Right lobe of liver (tissue), 6 donors: ENCODE measurements at regions not wholly inside any gene's neighbourhood (a gene's known extent, or its start where the extent isn't known, plus 50 kb on each side); places are given as distances from the start of the nearest gene placed in this dataset.
A peak's percentile ranks its signal among the peaks of the same experiment; 100 is the strongest.

Experiments
- ATAC-seq, 4 donors: fragments of 200-7000 bp; cut with Tn5 transposase; one replicate each; pipeline ENCODE4 v1.9.1; 2020; ENCODE audit warnings: mild to moderate bottlenecking in 4 of 4, moderate library complexity in 4 of 4
- DNase-seq, 3 donors: peaks; one replicate each; pipeline ENCODE4 v3.0.0-alpha.2; 2020
- H3K27ac ChIP-seq, 3 donors: fragments of 200-600 bp; one replicate each; pipeline ENCODE4 v1.8.0; 2022
- H3K27me3 ChIP-seq, 2 donors: fragments of 200-600 bp; one replicate each; pipeline ENCODE4 v1.8.0; 2022
- H3K36me3 ChIP-seq, 4 donors: fragments of 200-600 bp; sonication (generic) in 1 of 4; one replicate each; pipeline versions ENCODE4 v1.5.1 to v1.8.0; 2017 to 2022; ENCODE audit warnings: control low read depth in 1 of 4
- H3K4me1 ChIP-seq, 4 donors: fragments of 200-600 bp; sonication (generic) in 1 of 4; one replicate each; pipeline versions ENCODE4 v1.5.1 to v1.8.0; 2017 to 2022; ENCODE audit warnings: control low read depth in 1 of 4
- H3K4me3 ChIP-seq, 3 donors: fragments of 200-600 bp; one replicate each; pipeline ENCODE4 v1.8.0; 2022
- H3K9me3 ChIP-seq, 4 donors: fragments of 200-600 bp; sonication (generic) in 1 of 4; one replicate each; pipeline versions ENCODE4 v1.5.1 to v1.8.0; 2017 to 2022; ENCODE audit warnings: control low read depth in 1 of 4
- POLR2A ChIP-seq: fragments of 450-650 bp; IDR thresholded peaks from one replicate; pipeline ENCODE4 v1.6.1; 2017; ENCODE audit warnings: antibody characterized with exemption, mild to moderate bottlenecking
- WGBS: methylation state at CpG from one replicate; pipeline ENCODE4 v1.1.6; 2018; ENCODE audit warnings: low coverage, low lambda C conversion rate; ENCODE audit not compliant: insufficient coverage; ENCODE audit errors: missing lambda C conversion rate; 5-methylcytosine and 5-hydroxymethylcytosine counted together
- intact Hi-C, 2 donors: fragments of 100-400 bp; cut with DNase I; formaldehyde crosslinking; loops; one replicate each; pipeline versions ENCODE4 v1.11.2 to v1.14.1; 2022
- TF ChIP-seq, protein P1 (sequence below), 4 donors: fragments of 200-600 bp in 3 of 4; fragments of 450-650 bp in 1 of 4; IDR thresholded peaks; one replicate each; pipeline versions ENCODE4 v1.5.1 to v1.8.0; 2016 to 2022; ENCODE audit warnings: antibody characterized with exemption in 4 of 4, mild to moderate bottlenecking in 2 of 4
- donor health status: DM: no; HTN: yes; CAD: no.
- donor health status: DM: no; HTN: no; CAD: no.
- donor health status: DM: no; HTN: no; CAD: no.
- donor health status: DM: no; HTN: yes; CAD: no.
- donor health status: DM: no; HTN: yes; CAD: no.

- intact Hi-C loops: no loop called here
- 25% methylated on average over 3 of the region's 3 CpGs for WGBS
- ATAC-seq (no peak), DNase-seq (no peak)
- TF ChIP-seq, protein P1, sequence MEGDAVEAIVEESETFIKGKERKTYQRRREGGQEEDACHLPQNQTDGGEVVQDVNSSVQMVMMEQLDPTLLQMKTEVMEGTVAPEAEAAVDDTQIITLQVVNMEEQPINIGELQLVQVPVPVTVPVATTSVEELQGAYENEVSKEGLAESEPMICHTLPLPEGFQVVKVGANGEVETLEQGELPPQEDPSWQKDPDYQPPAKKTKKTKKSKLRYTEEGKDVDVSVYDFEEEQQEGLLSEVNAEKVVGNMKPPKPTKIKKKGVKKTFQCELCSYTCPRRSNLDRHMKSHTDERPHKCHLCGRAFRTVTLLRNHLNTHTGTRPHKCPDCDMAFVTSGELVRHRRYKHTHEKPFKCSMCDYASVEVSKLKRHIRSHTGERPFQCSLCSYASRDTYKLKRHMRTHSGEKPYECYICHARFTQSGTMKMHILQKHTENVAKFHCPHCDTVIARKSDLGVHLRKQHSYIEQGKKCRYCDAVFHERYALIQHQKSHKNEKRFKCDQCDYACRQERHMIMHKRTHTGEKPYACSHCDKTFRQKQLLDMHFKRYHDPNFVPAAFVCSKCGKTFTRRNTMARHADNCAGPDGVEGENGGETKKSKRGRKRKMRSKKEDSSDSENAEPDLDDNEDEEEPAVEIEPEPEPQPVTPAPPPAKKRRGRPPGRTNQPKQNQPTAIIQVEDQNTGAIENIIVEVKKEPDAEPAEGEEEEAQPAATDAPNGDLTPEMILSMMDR (IDR thresholded peaks at IDR 0.05): no peak
- TF ChIP-seq POLR2A: no peak
- Histone ChIP-seq H3K27ac (no peak overlapping the region), H3K4me3 (no peak overlapping the region), H3K4me1 (no peaks in the 10 kb centered on the region), H3K36me3 (no peaks in the 10 kb centered on the region), H3K9me3 (no peaks in the 10 kb centered on the region), H3K27me3 (no peaks in the 10 kb centered on the region)
Observed at GRCh38 chr15:47577461-47577860, 139.8 kb upstream of the SEMA6D start.

DNA sequence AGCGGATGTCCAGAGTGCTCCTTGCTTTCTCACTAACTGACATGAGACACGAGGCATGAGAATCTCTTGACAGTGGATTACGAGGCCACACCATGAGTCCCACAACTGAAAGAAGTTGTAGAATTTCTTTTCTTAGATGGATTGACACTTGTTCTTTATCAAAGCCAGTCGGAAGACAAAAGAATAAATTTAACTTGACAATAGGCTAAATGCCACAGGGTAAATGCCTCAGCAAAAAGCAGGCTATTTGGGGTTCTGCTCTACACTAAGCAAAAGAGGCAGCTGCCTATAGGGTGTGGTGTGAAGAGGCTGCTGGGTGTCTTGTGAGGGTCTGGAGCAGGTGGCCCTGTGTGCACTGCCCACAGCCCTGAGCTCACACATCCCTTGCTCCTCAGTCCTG lies 135.1 kb upstream of the SEMA6D start:
- WGBS: 53% methylated on average over 4 of the region's 4 CpGs
- Histone ChIP-seq H3K4me3 (no peak overlapping the region), H3K27ac (no peak overlapping the region), H3K4me1 (no peaks in the 10 kb centered on the region), H3K36me3 (no peaks in the 10 kb centered on the region), H3K9me3 (no peaks in the 10 kb centered on the region), H3K27me3 (no peaks in the 10 kb centered on the region)
- TF ChIP-seq, protein P1 (IDR thresholded peaks at IDR 0.05): no peak
- TF ChIP-seq POLR2A: no peak
- DNase-seq (no peak), ATAC-seq (no peak)
- intact Hi-C loops: no loop called here

DNA sequence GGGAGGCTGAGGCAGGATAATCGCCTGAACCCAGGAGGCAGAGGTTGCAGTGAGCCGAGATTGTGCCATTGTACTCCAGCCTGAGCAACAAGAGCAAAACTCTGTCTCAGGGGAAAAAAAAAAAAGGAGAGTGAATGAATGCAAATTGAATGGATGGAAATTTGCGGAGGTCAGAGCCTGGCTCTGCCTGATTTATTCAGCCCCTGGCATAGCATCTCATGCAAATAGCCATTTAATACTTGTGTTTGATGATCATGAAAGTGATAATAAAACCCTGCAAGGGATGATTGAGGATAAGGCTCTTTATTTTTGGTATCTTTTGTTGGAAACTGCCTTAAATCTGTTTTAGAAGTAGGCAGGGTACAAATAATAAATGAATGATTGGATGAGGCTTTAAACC lies 133.0 kb upstream of the SEMA6D start:
- H3K27me3 ChIP-seq: no peaks in the 10 kb centered on the region
- WGBS: 80% methylated on average over 3 of the region's 3 CpGs
- TF ChIP-seq, protein P1 (IDR thresholded peaks at IDR 0.05): no peak
- H3K9me3 ChIP-seq: no peaks in the 10 kb centered on the region
- DNase-seq (no peak), ATAC-seq (no peak)
- H3K27ac ChIP-seq: no peak overlapping the region
- H3K36me3 ChIP-seq: no peaks in the 10 kb centered on the region
- intact Hi-C loops: no loop called here
- no peak overlapping the region for H3K4me3 ChIP-seq
- no peaks in the 10 kb centered on the region for H3K4me1 ChIP-seq

- no peak for DNase-seq
Observed at GRCh38 chr15:47586653-47587224, 130.6 kb upstream of the SEMA6D start.

More at GRCh38 chr15:47586653-47587224, 130.6 kb upstream of the SEMA6D start:
- TF ChIP-seq, protein P1 (IDR thresholded peaks at IDR 0.05): no peak
- TF ChIP-seq POLR2A: no peak
- Histone ChIP-seq H3K4me3 (no peak overlapping the region), H3K27ac (no peak overlapping the region), H3K27me3 (no peaks in the 10 kb centered on the region), H3K4me1 (no peaks in the 10 kb centered on the region), H3K9me3 (no peaks in the 10 kb centered on the region), H3K36me3 (no peaks in the 10 kb centered on the region)
- ATAC-seq: peak in 1 of 4 donors; percentile 25
- intact Hi-C loops: no loop called here
- 63% methylated on average over 6 of the region's 6 CpGs for WGBS
